Mammary epithelial cell (primary cell): ENCODE measurements at regions not wholly inside any gene's neighbourhood (a gene's known extent, or its start where the extent isn't known, plus 50 kb on each side); places are given as distances from the start of the nearest gene placed in this dataset.

ENCODE experiments used
- CTCF ChIP-seq, 2 donors: IDR thresholded peaks in 1 of 2; conservative IDR thresholded peaks in 1 of 2; 2 replicates each; pipeline ENCODE4 v1.5.1; 2011 to 2012; ENCODE audit warnings: inconsistent platforms in 2 of 2, low read length in 2 of 2, mild to moderate bottlenecking in 2 of 2, control low read depth in 1 of 2, low read depth in 1 of 2; ENCODE audit not compliant: insufficient read depth in 1 of 2; ENCODE audit errors: extremely low read depth in 1 of 2
- EZH2 ChIP-seq: IDR thresholded peaks from 2 replicates; pipeline ENCODE4 v1.6.1; 2012; ENCODE audit warnings: low read length, inconsistent platforms, borderline replicate concordance

GRCh38 chr15:94099574-94099960, 131.8 kb upstream of the MCTP2 start:
- TF ChIP-seq CTCF (conservative IDR thresholded peaks at IDR 0.05 in 1 of 2, IDR thresholded peaks at IDR 0.05 in 1 of 2; ENCODE audit: extremely low read depth in 1 of 2, insufficient read depth in 1 of 2, low read depth in 1 of 2, low read length in 2 of 2), result no peak
- no peak for TF ChIP-seq EZH2
